GM23248 (cell line): ENCODE measurements at regions not wholly inside any gene's neighbourhood (a gene's known extent, or its start where the extent isn't known, plus 50 kb on each side); places are given as distances from the start of the nearest gene placed in this dataset.

ENCODE experiments used
- EZH2 ChIP-seq: fragments of 200-600 bp; sonication (generic); IDR thresholded peaks from 2 replicates; pipeline ENCODE4 v1.6.1; 2018; ENCODE audit warnings: antibody characterized with exemption, mild to moderate bottlenecking; ENCODE audit not compliant: insufficient read depth, poor library complexity, severe bottlenecking
- EZH2phosphoT487 ChIP-seq: fragments of 200-600 bp; sonication (generic); IDR thresholded peaks from 2 replicates; pipeline ENCODE4 v1.6.1; 2018; ENCODE audit warnings: antibody characterized with exemption, moderate library complexity, mild to moderate bottlenecking, low read depth; ENCODE audit not compliant: insufficient read depth

GRCh38 chr18:27785815-27786471, 391.0 kb downstream of the CDH2 start:
- TF ChIP-seq EZH2phosphoT487 (no peak), EZH2 (no peak)
